ENCODE measurements at regions not wholly inside any gene's neighbourhood (a gene's known extent, or its start where the extent isn't known, plus 50 kb on each side); places are given as distances from the start of the nearest gene placed in this dataset.

DNA sequence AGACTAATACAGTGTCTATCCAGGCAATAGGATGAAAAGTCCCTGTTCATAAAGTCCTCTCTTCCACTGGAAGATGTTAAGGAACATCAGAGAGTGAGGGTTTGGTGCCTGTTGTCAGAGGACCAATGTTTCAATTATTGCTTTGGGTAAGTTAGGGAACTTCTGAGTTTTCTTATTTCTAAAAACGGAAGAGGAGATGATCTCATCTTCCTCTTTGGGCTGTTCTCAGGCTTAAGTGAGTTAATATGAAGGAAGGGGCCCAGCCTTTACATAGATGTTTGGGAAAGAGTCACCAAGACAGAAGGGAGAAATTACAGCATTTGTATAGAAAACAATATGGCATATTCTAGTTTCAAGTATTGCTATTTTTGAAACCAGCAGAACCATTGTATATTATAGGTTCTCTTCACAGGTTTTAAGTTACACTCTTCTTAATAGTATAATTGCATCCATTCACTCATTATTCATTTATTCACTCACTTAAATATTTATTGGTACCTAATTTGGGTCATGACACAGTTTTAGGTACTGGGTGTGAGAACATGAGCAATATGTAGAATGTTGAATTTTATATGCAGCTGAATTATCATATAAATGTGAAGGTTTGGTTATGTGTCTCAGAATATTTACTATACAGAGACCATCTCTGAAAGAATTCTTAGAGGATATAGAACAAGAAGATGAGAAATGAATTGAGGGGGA is 68.5 kb upstream of the LRIG3 start:
- intact Hi-C loops (cut with DNase I): no loop called here
- H3K9ac ChIP-seq (ENCODE audit: low read depth in 2 of 2, low read length in 2 of 2): no peak overlapping the region
- no peaks in the 10 kb centered on the region for H3K27me3 ChIP-seq
- H3K4me3 ChIP-seq: no peak overlapping the region
- no peaks in the 10 kb centered on the region for H3K4me1 ChIP-seq
- no peak for DNase-seq
- H3K27ac ChIP-seq: no peak overlapping the region
- no peaks in the 10 kb centered on the region for H3K36me3 ChIP-seq
- TF ChIP-seq, protein P1, sequence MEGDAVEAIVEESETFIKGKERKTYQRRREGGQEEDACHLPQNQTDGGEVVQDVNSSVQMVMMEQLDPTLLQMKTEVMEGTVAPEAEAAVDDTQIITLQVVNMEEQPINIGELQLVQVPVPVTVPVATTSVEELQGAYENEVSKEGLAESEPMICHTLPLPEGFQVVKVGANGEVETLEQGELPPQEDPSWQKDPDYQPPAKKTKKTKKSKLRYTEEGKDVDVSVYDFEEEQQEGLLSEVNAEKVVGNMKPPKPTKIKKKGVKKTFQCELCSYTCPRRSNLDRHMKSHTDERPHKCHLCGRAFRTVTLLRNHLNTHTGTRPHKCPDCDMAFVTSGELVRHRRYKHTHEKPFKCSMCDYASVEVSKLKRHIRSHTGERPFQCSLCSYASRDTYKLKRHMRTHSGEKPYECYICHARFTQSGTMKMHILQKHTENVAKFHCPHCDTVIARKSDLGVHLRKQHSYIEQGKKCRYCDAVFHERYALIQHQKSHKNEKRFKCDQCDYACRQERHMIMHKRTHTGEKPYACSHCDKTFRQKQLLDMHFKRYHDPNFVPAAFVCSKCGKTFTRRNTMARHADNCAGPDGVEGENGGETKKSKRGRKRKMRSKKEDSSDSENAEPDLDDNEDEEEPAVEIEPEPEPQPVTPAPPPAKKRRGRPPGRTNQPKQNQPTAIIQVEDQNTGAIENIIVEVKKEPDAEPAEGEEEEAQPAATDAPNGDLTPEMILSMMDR (IDR thresholded peaks at IDR 0.05): no peak
- H3K9me3 ChIP-seq: no peaks in the 10 kb centered on the region

DNA sequence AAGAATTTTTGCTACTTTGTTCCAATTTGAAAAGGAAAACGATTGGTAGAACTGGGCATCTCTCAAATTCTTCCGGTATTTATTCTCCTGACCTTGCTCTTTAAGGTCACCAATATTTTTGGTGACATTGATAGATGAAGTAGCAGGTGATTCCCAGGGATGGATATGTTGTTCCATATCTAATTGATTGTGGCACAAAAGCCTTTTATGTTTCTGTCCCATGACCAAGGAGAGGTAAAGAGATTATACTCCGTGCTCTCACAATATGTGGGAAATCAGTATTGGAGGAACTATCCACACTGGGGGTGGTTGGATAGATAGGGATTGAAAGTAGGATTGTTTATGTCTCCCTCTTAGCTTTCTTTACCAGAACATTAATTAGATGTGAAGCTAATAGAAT is 61.7 kb upstream of the LRIG3 start:
- intact Hi-C loops (cut with DNase I): no loop called here
- DNase-seq: no peak
- H3K9ac ChIP-seq (ENCODE audit: low read depth in 2 of 2, low read length in 2 of 2): no peak overlapping the region

GRCh38 chr12:58980768-58981167 is 60.5 kb upstream of the LRIG3 start:
- TF ChIP-seq, protein P1 (IDR thresholded peaks at IDR 0.05): no peak
- H3K9ac ChIP-seq (ENCODE audit: low read depth in 2 of 2, low read length in 2 of 2): no peak overlapping the region
- no peak for DNase-seq
- H3K9me3 ChIP-seq: no peaks in the 10 kb centered on the region
- intact Hi-C loops (cut with DNase I): no loop called here
- no peaks in the 10 kb centered on the region for H3K27me3 ChIP-seq
- H3K4me1 ChIP-seq: no peaks in the 10 kb centered on the region
- no peaks in the 10 kb centered on the region for H3K36me3 ChIP-seq
- H3K27ac ChIP-seq: no peak overlapping the region
- no peak overlapping the region for H3K4me3 ChIP-seq

More for the DNA sequence above, 61.7 kb upstream of the LRIG3 start:
- Histone ChIP-seq H3K4me1 (no peaks in the 10 kb centered on the region), H3K27me3 (no peaks in the 10 kb centered on the region), H3K36me3 (no peaks in the 10 kb centered on the region), H3K4me3 (no peak overlapping the region), H3K27ac (no peak overlapping the region), H3K9me3 (no peaks in the 10 kb centered on the region)
- TF ChIP-seq, protein P1 (IDR thresholded peaks at IDR 0.05): no peak

- Histone ChIP-seq H3K27me3 (no peaks in the 10 kb centered on the region), H3K27ac (no peak overlapping the region), H3K4me1 (no peaks in the 10 kb centered on the region), H3K9ac (ENCODE audit: low read depth in 2 of 2, low read length in 2 of 2) (no peak overlapping the region), H3K4me3 (no peak overlapping the region), H3K36me3 (no peaks in the 10 kb centered on the region), H3K9me3 (no peaks in the 10 kb centered on the region)
- DNase-seq: no peak
- TF ChIP-seq, protein P1 (IDR thresholded peaks at IDR 0.05): no peak
- intact Hi-C loops (cut with DNase I): no loop called here
Observed at GRCh38 chr12:58978717-58979116, 58.4 kb upstream of the LRIG3 start.

DNA sequence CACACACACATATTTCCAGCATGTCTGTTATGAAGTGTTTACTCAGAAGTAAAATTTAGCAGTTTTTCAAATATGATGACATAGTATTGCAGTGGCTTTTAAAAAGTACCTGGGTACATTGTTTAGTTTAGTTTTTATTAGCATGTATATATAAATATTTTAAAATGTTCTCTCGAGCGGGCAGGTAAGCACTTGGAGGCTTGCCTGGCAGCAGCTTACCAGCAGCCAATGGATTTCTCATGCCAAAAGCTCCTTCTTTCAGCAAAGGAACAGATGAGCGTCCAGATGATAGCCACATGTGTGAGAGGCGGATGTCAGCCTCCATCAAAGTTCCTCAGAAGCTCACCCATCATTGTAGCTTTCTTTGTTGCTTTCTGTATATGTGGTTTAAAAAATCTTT is 57.2 kb upstream of the LRIG3 start:
- no peaks in the 10 kb centered on the region for H3K36me3 ChIP-seq
- no peak for DNase-seq
- no peak overlapping the region for H3K27ac ChIP-seq
- no peak overlapping the region for H3K9ac ChIP-seq (ENCODE audit: low read depth in 2 of 2, low read length in 2 of 2)
- no peaks in the 10 kb centered on the region for H3K4me1 ChIP-seq
- intact Hi-C loops (cut with DNase I): no loop called here
- TF ChIP-seq, protein P1 (IDR thresholded peaks at IDR 0.05): no peak
- H3K4me3 ChIP-seq: no peak overlapping the region
- no peaks in the 10 kb centered on the region for H3K9me3 ChIP-seq
- H3K27me3 ChIP-seq: no peaks in the 10 kb centered on the region

Measured in colonic mucosa (tissue), 4 donors.